ENCODE measurements at regions not wholly inside any gene's neighbourhood (a gene's known extent, or its start where the extent isn't known, plus 50 kb on each side); places are given as distances from the start of the nearest gene placed in this dataset.

DNA sequence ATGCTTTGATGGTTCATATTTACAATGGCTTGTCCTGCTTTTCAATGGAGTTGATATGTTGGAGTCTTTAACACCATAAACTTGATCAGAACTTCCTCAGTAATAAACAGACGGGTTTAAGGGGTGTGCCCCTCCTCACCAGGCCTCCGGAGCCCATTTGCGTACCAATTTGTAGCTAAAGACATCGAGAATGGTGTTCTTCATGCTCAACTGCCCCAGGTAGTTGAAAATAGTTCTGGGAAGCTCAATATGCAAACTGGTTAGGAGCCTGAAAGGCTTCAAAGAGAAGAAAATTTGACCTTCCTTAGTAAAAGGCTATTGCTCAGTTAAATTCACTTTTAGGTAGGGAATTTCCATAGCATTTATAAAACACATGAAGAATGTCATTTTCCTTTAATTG lies 68.1 kb upstream of the RRP15 start:
- peaks cover 0 to 7% (median 1%) of the 10 kb centered on the region in 4 donors for H3K27me3 ChIP-seq (ENCODE audit: control insufficient read depth in 4 of 4, insufficient read depth in 4 of 4, low read length in 3 of 4)
- 38% methylated on average over 4 of the region's 4 CpGs for WGBS
- H3K9me3 ChIP-seq (ENCODE audit: control insufficient read depth in 4 of 4, low read length in 3 of 4) = no peaks in the 10 kb centered on the region
- H3K9ac ChIP-seq (ENCODE audit: low read depth in 1 of 2, low read length in 2 of 2) = no peak overlapping the region
- no peak overlapping the region for H3K27ac ChIP-seq (ENCODE audit: low read depth in 1 of 2, low read length in 2 of 2)
- no peaks in the 10 kb centered on the region for H3K36me3 ChIP-seq (ENCODE audit: control insufficient read depth in 4 of 4, insufficient read depth in 3 of 4, low read depth in 1 of 4, low read length in 3 of 4)
- TF ChIP-seq RXRA (IDR thresholded peaks at IDR 0.05) = no peak
- TF ChIP-seq NR2F2 (IDR thresholded peaks at IDR 0.05) = no peak
- TF ChIP-seq, protein P1, sequence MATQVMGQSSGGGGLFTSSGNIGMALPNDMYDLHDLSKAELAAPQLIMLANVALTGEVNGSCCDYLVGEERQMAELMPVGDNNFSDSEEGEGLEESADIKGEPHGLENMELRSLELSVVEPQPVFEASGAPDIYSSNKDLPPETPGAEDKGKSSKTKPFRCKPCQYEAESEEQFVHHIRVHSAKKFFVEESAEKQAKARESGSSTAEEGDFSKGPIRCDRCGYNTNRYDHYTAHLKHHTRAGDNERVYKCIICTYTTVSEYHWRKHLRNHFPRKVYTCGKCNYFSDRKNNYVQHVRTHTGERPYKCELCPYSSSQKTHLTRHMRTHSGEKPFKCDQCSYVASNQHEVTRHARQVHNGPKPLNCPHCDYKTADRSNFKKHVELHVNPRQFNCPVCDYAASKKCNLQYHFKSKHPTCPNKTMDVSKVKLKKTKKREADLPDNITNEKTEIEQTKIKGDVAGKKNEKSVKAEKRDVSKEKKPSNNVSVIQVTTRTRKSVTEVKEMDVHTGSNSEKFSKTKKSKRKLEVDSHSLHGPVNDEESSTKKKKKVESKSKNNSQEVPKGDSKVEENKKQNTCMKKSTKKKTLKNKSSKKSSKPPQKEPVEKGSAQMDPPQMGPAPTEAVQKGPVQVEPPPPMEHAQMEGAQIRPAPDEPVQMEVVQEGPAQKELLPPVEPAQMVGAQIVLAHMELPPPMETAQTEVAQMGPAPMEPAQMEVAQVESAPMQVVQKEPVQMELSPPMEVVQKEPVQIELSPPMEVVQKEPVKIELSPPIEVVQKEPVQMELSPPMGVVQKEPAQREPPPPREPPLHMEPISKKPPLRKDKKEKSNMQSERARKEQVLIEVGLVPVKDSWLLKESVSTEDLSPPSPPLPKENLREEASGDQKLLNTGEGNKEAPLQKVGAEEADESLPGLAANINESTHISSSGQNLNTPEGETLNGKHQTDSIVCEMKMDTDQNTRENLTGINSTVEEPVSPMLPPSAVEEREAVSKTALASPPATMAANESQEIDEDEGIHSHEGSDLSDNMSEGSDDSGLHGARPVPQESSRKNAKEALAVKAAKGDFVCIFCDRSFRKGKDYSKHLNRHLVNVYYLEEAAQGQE (IDR thresholded peaks at IDR 0.05) = no peak
- no peak for TF ChIP-seq FOXA2 (IDR thresholded peaks at IDR 0.05)
- no peak for TF ChIP-seq JUND (IDR thresholded peaks at IDR 0.05)
- TF ChIP-seq HNF4A (conservative IDR thresholded peaks at IDR 0.05) = no peak
- no peak for TF ChIP-seq RAD21 (IDR thresholded peaks at IDR 0.05)
- TF ChIP-seq, protein P2, sequence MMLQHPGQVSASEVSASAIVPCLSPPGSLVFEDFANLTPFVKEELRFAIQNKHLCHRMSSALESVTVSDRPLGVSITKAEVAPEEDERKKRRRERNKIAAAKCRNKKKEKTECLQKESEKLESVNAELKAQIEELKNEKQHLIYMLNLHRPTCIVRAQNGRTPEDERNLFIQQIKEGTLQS (IDR thresholded peaks at IDR 0.05) = no peak
- TF ChIP-seq FOXA1 (IDR thresholded peaks at IDR 0.05) = no peak
- TF ChIP-seq, protein P3, sequence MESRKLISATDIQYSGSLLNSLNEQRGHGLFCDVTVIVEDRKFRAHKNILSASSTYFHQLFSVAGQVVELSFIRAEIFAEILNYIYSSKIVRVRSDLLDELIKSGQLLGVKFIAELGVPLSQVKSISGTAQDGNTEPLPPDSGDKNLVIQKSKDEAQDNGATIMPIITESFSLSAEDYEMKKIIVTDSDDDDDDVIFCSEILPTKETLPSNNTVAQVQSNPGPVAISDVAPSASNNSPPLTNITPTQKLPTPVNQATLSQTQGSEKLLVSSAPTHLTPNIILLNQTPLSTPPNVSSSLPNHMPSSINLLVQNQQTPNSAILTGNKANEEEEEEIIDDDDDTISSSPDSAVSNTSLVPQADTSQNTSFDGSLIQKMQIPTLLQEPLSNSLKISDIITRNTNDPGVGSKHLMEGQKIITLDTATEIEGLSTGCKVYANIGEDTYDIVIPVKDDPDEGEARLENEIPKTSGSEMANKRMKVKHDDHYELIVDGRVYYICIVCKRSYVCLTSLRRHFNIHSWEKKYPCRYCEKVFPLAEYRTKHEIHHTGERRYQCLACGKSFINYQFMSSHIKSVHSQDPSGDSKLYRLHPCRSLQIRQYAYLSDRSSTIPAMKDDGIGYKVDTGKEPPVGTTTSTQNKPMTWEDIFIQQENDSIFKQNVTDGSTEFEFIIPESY (IDR thresholded peaks at IDR 0.05) = no peak
- no peak for TF ChIP-seq HNF4G (IDR thresholded peaks at IDR 0.05)
- TF ChIP-seq, protein P4, sequence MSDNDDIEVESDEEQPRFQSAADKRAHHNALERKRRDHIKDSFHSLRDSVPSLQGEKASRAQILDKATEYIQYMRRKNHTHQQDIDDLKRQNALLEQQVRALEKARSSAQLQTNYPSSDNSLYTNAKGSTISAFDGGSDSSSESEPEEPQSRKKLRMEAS (IDR thresholded peaks at IDR 0.05) = no peak
- no peak for TF ChIP-seq TAF1 (conservative IDR thresholded peaks at IDR 0.05)
- no peak for TF ChIP-seq GABPA (IDR thresholded peaks at IDR 0.05 in 1 of 2, conservative IDR thresholded peaks at IDR 0.05 in 1 of 2)
- no peak for TF ChIP-seq YY1 (IDR thresholded peaks at IDR 0.05)
- H3K4me1 ChIP-seq (ENCODE audit: control insufficient read depth in 4 of 4, insufficient read depth in 4 of 4, low read length in 3 of 4) = no peaks in the 10 kb centered on the region
- no peak overlapping the region for H3K4me3 ChIP-seq (ENCODE audit: low read depth in 1 of 3, low read length in 3 of 3)
- no peak for DNase-seq (ENCODE audit: low spot score)

DNA sequence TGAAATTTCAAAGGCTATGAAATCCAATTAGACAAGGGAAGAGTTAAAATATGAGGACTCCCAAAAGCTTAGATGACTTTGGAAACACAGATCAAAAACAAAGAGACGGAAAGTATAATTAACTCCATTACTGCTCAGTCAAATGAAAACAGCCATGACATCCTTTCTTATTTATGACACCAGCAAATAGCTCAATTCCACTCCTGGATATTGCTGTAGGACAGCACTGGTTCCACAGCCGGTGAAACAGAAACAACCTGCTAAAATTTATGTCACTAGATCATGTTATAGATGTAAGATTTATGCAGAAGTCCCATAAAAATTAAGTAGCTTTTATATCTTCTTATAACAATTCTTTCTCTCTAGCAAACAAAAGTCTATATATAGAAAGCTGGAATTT lies 65.6 kb upstream of the RRP15 start:
- Histone ChIP-seq H3K9me3 (ENCODE audit: control insufficient read depth in 4 of 4, low read length in 3 of 4) (no peaks in the 10 kb centered on the region), H3K36me3 (ENCODE audit: control insufficient read depth in 4 of 4, insufficient read depth in 3 of 4, low read depth in 1 of 4, low read length in 3 of 4) (no peaks in the 10 kb centered on the region), H3K27ac (ENCODE audit: low read depth in 1 of 2, low read length in 2 of 2) (no peak overlapping the region), H3K27me3 (ENCODE audit: control insufficient read depth in 4 of 4, insufficient read depth in 4 of 4, low read length in 3 of 4) (peaks cover 0 to 5% (median 1%) of the 10 kb centered on the region in 4 donors), H3K4me1 (ENCODE audit: control insufficient read depth in 4 of 4, insufficient read depth in 4 of 4, low read length in 3 of 4) (no peaks in the 10 kb centered on the region), H3K9ac (ENCODE audit: low read depth in 1 of 2, low read length in 2 of 2) (no peak overlapping the region), H3K4me3 (ENCODE audit: low read depth in 1 of 3, low read length in 3 of 3) (no peak overlapping the region)
- no peak for DNase-seq (ENCODE audit: low spot score)
- WGBS = 54% methylated on average over 2 of the region's 2 CpGs
- TF ChIP-seq RAD21 (IDR thresholded peaks at IDR 0.05) = no peak
- no peak for TF ChIP-seq GABPA (IDR thresholded peaks at IDR 0.05 in 1 of 2, conservative IDR thresholded peaks at IDR 0.05 in 1 of 2)
- no peak for TF ChIP-seq RXRA (IDR thresholded peaks at IDR 0.05)
- no peak for TF ChIP-seq NR2F2 (IDR thresholded peaks at IDR 0.05)
- TF ChIP-seq HNF4A (conservative IDR thresholded peaks at IDR 0.05) = no peak
- no peak for TF ChIP-seq HNF4G (IDR thresholded peaks at IDR 0.05)
- TF ChIP-seq, protein P4 (IDR thresholded peaks at IDR 0.05) = no peak
- TF ChIP-seq, protein P5, sequence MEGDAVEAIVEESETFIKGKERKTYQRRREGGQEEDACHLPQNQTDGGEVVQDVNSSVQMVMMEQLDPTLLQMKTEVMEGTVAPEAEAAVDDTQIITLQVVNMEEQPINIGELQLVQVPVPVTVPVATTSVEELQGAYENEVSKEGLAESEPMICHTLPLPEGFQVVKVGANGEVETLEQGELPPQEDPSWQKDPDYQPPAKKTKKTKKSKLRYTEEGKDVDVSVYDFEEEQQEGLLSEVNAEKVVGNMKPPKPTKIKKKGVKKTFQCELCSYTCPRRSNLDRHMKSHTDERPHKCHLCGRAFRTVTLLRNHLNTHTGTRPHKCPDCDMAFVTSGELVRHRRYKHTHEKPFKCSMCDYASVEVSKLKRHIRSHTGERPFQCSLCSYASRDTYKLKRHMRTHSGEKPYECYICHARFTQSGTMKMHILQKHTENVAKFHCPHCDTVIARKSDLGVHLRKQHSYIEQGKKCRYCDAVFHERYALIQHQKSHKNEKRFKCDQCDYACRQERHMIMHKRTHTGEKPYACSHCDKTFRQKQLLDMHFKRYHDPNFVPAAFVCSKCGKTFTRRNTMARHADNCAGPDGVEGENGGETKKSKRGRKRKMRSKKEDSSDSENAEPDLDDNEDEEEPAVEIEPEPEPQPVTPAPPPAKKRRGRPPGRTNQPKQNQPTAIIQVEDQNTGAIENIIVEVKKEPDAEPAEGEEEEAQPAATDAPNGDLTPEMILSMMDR (IDR thresholded peaks at IDR 0.05; ENCODE audit: low read depth, low read length, missing input control) = no peak
- TF ChIP-seq SP1 (IDR thresholded peaks at IDR 0.05) = no peak
- no peak for TF ChIP-seq EGR1 (IDR thresholded peaks at IDR 0.05; ENCODE audit: low read depth in 2 of 2)
- no peak for TF ChIP-seq FOXA1 (IDR thresholded peaks at IDR 0.05)

All from liver (tissue), 8 donors.